GM12891 (cell line): ENCODE measurements at regions not wholly inside any gene's neighbourhood (a gene's known extent, or its start where the extent isn't known, plus 50 kb on each side); places are given as distances from the start of the nearest gene placed in this dataset.
"Not testable (repeated sequence)": the region's sequence is repeated elsewhere in the genome, so short reads cannot be mapped to it uniquely, and the experiment has no call there.

ENCODE experiments used
- DNase-seq: peaks from one replicate; pipeline ENCODE4 v3.0.0; 2011; ENCODE audit warnings: low spot score; ENCODE audit not compliant: insufficient read length
- FAIRE-seq: peaks from 2 replicates; lab custom pipeline; 2011; peaks lifted over from hg19 to GRCh38; lab: Jason Lieb, UNC
- PAX5 ChIP-seq: IDR thresholded peaks from 2 replicates; pipeline ENCODE4 v1.6.1; 2011; ENCODE audit warnings: low read length, moderate library complexity, mild to moderate bottlenecking; ENCODE audit not compliant: insufficient read depth, severe bottlenecking
- POLR2A ChIP-seq: IDR thresholded peaks from 2 replicates; pipeline ENCODE4 v1.6.1; 2011; ENCODE audit warnings: low read depth, low read length, control low read depth
- POLR2AphosphoS5 ChIP-seq: IDR thresholded peaks from 2 replicates; pipeline ENCODE4 v1.6.1; 2011; ENCODE audit warnings: low read depth, low read length, control low read depth
- POU2F2 ChIP-seq: IDR thresholded peaks from 2 replicates; pipeline ENCODE4 v1.6.1; 2011; ENCODE audit warnings: low read depth, mild to moderate bottlenecking, control low read depth, low read length, moderate library complexity
- SPI1 ChIP-seq: IDR thresholded peaks from 2 replicates; pipeline ENCODE4 v1.6.1; 2011; ENCODE audit warnings: low read depth, low read length, control low read depth
- TAF1 ChIP-seq: IDR thresholded peaks from 2 replicates; pipeline ENCODE4 v1.6.1; 2011; ENCODE audit warnings: low read depth, low read length, control low read depth

DNA sequence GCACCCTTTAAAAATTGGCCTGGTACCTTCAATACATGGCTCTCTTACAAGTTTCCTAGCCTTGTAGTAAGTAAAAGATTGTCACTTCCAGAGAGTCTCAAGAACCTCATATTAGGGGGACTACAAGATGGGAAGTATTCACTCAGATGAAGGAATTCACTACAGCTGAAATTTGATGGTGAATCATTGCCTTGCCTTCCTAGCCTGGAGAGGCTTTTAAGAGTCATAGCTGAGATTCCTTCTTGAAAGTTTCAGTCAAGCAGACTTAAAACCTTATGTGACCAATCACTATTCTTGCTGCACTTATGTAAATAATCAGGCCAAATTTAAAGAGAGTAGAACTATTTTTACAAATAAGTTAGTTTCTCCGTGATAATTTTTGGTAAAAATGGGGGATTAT, 451.6 kb downstream of the TRHDE start:
- no peak for FAIRE-seq
- DNase-seq = no peak
- TF ChIP-seq PAX5 (no peak), TAF1 (no peak), POU2F2 (no peak)

DNA sequence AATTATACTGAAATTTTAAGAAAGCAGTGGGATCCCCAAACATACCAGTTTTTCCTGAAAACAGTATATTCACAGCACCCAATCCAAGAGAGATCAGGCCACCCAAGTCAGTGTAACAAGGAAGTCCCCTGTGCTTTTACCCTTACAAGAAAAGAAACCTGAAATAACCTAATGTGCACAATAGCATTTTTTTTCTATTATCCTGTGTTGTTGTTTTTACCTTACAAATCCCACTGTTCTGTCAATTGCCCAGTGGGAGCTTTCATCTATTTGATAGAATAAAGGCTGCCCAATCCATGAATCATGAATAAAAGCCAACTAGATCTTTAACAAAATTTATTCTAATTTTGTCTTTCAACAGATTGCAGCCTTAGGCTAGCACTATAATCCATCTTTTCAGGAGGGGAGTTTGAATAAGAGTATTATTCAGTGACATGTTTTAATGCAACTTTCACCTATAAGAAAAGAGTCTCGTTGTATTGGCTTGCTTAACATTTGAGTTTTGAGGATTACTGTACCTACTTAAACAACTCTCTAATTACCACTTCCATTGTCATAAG, 457.4 kb downstream of the TRHDE start:
- TF ChIP-seq POU2F2 = no peak
- no peak for TF ChIP-seq PAX5
- no peak for TF ChIP-seq POLR2A
- TF ChIP-seq TAF1 = no peak
- no peak for TF ChIP-seq POLR2AphosphoS5
- TF ChIP-seq SPI1 = no peak
- DNase-seq (no peak), FAIRE-seq (no peak)

DNA sequence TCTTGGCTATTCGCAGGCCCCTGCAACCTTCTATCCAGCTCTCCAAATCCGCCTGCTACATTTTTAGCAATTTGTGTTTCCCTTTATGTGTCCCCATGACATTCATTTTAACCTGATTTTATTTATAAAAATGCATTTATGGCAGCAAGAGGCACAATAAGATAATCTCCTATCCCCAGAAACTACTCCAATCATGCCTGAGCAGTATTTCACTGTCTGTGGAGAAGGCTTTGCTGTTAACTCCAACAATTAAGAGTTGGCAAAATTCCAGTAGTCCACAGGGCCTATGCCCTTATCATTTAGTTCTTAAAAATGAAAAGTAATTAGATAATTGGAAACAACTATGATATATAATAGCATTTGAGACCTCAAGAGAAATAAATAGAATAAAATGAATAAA, 462.4 kb downstream of the TRHDE start:
- no peak for FAIRE-seq
- TF ChIP-seq TAF1 (no peak), PAX5 (no peak), POU2F2 (no peak), SPI1 (no peak), POLR2A (no peak), POLR2AphosphoS5 (no peak)
- no peak for DNase-seq

DNA sequence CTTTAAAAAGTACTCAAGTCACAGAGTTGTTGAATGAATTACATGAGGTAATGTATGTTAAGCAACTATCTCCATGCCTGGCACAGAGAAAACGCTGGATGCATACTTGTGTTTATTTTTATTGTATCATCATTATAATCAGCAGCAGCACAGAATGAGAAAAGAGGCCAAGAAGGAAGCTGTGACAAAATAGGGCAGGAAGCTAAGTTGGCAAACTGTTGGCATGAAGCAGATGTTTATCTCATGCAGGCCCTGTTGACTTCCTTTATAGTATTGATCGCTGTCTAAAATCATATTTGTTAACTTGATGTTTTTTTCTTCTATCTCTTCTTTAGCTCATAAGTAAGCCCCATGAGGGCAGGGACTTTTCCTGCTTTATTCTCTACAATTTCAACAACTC, 466.6 kb downstream of the TRHDE start:
- DNase-seq = no peak
- TF ChIP-seq SPI1 (no peak), TAF1 (no peak), PAX5 (no peak), POLR2AphosphoS5 (no peak)
- no peak for FAIRE-seq

DNA sequence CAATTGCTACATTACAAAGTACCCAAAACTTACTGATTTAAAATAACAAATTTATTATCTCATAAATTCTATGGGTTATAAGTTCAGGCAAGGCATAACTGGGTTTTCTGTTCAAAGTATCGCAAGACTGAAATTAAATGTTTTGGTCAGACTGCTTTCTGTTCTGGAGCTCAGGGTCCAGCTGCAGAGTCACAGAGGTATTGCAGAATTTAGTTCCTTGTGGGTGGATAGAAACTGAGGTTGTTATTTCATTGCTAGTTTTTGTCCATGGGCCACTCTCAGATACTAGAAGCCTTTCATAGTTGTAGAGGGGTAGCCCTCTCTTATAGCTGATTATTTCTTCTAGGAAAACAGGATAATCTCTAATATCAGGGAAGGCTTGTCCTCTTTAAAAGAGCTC, 467.9 kb downstream of the TRHDE start:
- no peak for FAIRE-seq
- TF ChIP-seq TAF1 (no peak), PAX5 (no peak), POLR2AphosphoS5 (no peak), POU2F2 (no peak), SPI1 (no peak), POLR2A (no peak)

DNA sequence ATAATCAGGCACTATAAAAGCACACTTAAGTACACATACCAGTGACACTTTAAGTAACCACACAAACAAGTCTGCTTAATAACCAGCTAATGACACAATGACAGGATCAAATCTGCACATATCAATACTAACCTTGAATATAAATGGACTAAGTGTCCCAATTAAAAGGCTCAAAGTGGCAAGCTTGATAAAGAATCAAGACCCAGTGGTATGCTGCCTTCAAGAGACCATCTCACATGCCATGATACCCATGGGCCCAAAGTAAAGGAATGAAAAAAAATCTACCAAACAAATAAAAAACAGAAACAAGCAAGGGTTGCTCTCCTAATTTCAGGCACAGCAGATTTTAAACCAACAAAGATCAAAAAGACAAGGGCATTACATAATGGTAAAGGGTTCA, 470.4 kb downstream of the TRHDE start:
- no peak for DNase-seq
- TF ChIP-seq SPI1 (no peak), PAX5 (no peak), TAF1 (no peak), POLR2AphosphoS5 (no peak), POU2F2 (no peak), POLR2A (no peak)
- FAIRE-seq = no peak

More for the DNA sequence above, 467.9 kb downstream of the TRHDE start:
- DNase-seq = no peak

DNA sequence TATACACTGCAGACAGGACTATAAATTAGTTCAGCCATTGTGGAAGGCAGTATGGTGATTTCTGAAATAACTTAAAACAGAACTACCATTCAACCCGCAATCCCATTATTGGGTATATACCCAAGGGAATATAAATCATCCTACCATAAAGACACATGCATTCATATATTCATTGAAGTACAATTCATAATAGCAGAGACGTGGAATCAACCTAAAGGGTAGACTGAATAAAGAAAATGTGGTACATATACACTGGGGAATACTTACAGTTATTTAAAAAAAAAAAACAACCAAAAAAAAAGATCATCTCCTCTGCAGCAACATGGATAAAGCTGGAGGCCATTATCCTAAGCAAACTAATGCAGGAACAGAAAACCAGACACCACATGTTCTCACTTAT, 473.9 kb downstream of the TRHDE start:
- FAIRE-seq = no peak
- TF ChIP-seq POLR2AphosphoS5 (no peak), POU2F2 (no peak), TAF1 (no peak), POLR2A (no peak), SPI1 (no peak), PAX5 (no peak)
- no peak for DNase-seq

DNA sequence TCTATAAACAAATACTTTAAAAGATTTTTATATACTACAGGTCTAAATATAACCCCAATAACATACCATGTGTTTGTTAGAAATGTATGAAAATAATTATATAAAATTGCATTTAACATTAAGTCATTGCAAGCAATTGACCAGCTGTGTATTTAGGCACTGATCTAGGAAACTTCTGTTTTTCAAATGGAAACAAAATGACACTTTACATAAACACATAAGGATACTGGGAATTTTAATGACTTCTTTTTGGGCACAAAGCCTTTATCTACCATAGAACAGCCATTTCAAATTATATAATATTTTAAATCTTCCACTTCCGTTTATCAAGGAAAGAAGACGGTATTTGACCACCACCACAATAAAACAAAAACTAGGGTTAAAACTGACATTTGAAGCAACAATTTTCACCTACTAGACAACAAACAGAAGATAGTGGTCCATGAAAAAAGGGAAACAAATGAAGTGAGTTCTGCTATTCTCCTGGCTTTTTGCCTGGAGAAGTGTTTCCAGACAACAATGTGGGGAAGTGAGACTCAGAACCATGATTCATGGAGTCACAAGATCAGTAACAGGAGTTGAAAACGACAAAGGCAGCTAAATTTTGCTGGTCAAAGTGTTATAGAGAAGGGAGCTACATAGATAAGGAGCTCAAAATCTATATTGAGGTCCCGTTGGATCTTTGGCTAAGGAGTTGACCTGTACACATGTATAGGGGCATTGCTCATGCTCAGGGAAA, 475.1 kb downstream of the TRHDE start:
- FAIRE-seq (no peak), DNase-seq (no peak)
- no peak for TF ChIP-seq TAF1
- TF ChIP-seq SPI1 = no peak
- TF ChIP-seq POU2F2 = no peak
- no peak for TF ChIP-seq PAX5
- no peak for TF ChIP-seq POLR2AphosphoS5
- TF ChIP-seq POLR2A = no peak

DNA sequence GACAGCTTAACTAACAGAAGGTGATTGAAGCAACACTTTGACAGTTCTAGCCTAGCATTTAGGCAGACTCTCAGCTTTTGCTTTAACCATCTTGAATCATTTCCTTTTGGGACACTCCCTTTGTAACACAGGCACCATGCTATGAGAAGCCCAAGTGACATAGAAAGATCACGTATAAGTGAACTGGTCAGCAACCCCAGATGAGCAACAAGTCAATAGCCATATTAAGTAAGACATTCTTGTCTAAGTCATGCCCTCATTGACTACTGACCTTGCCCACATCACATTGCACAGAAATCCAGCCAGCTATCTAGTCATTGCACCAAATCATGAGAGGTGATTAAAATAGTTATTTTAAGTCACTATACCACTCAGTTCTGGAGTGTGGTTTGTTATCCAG, 476.8 kb downstream of the TRHDE start:
- FAIRE-seq (no peak), DNase-seq (no peak)
- TF ChIP-seq POU2F2 = no peak

DNA sequence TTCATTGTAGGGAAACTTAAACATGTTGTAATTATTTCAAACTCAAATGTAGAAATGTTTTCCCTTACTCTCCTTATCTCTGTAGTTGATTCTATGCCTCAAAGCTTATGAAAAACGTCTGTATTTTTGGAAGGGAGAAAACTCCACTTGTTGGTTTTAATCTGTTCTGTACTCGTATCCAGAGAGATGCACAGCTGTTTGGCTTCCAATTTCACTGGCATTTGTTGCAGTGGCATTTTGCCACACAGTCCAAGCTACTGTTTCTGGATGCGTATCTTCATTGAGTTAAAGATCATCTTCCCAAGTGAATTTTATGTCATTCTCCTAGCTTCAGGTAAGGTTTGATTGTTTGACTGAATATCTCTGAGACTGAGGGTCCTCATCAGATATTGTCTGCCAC, 481.4 kb downstream of the TRHDE start:
- TF ChIP-seq PAX5 (no peak), SPI1 (no peak), POLR2A (no peak), POLR2AphosphoS5 (no peak)
- DNase-seq = no peak
- FAIRE-seq = no peak

DNA sequence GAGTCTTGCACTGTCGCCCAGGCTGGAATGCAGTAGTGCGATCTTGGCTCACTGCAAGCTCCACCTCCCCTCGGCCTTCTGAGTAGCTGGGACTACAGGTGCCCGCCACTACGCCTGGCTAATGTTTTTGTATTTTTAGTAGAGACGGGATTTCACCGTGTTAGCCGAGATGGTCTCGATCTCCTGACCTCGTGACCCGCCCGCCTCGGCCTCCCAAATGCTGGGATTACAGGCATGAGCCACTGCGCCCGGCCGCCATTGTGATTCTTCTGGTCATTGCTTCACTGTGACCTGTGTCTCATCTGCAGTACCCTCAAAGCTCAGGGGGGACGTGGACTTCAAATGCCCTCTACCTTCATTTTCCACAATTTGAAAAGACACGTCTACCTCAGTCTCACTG, 481.9 kb downstream of the TRHDE start:
- FAIRE-seq, DNase-seq: not testable (repeated sequence)
